HCT116 (cell line): ENCODE measurements at regions not wholly inside any gene's neighbourhood (a gene's known extent, or its start where the extent isn't known, plus 50 kb on each side); places are given as distances from the start of the nearest gene placed in this dataset.

Source experiments
- ATF3 ChIP-seq: IDR thresholded peaks from 2 replicates; pipeline ENCODE4 v1.6.1; 2012
- CBX3 ChIP-seq: IDR thresholded peaks from 2 replicates; pipeline ENCODE4 v1.6.1; 2012; ENCODE audit warnings: low read depth
- CEBPB ChIP-seq: IDR thresholded peaks from 2 replicates; pipeline ENCODE4 v1.6.1; 2012; ENCODE audit warnings: low read depth
- CTCF ChIP-seq, 3 experiments: fragments of 200-600 bp in 1 of 3; sonication (generic) in 1 of 3; IDR thresholded peaks in 2 of 3; conservative IDR thresholded peaks in 1 of 3; 2 replicates each; pipeline ENCODE4 v1.5.1; 2012 to 2017; ENCODE audit warnings: low read depth in 2 of 3, low read length in 2 of 3, antibody characterized with exemption in 1 of 3, borderline replicate concordance in 1 of 3, control low read depth in 1 of 3, mild to moderate bottlenecking in 1 of 3, mixed read lengths in 1 of 3, mixed run types in 1 of 3, moderate library complexity in 1 of 3; ENCODE audit not compliant: insufficient read depth in 1 of 3
- EZH2 ChIP-seq: fragments of 200-600 bp; sonication (generic); IDR thresholded peaks from 2 replicates; pipeline ENCODE4 v1.6.1; 2017; ENCODE audit warnings: antibody characterized with exemption, mixed run types
- POLR2A ChIP-seq: IDR thresholded peaks from 2 replicates; pipeline ENCODE4 v1.7.0; 2011; ENCODE audit warnings: borderline replicate concordance; ENCODE audit not compliant: insufficient read depth, insufficient read length; ENCODE audit errors: extremely low read depth
- POLR2AphosphoS5 ChIP-seq: IDR thresholded peaks from 2 replicates; pipeline ENCODE4 v1.6.1; 2011; ENCODE audit warnings: mild to moderate bottlenecking, low read depth, low read length, moderate library complexity
- RAD21 ChIP-seq: IDR thresholded peaks from 2 replicates; pipeline ENCODE4 v1.6.1; 2012; ENCODE audit warnings: low read depth, mild to moderate bottlenecking

GRCh38 chr3:79922633-79923032, 154.8 kb upstream of the ROBO1 start:
- TF ChIP-seq CBX3 (no peak), POLR2AphosphoS5 (no peak), EZH2 (no peak), CTCF (IDR thresholded peaks at IDR 0.05 in 2 of 3, conservative IDR thresholded peaks at IDR 0.05 in 1 of 3; ENCODE audit: borderline replicate concordance in 1 of 3, insufficient read depth in 1 of 3, low read depth in 2 of 3, low read length in 2 of 3) (no peak), ATF3 (no peak), CEBPB (no peak), POLR2A (no peak), RAD21 (no peak)
